ENCODE measurements at regions not wholly inside any gene's neighbourhood (a gene's known extent, or its start where the extent isn't known, plus 50 kb on each side); places are given as distances from the start of the nearest gene placed in this dataset.
"Not testable (repeated sequence)": the region's sequence is repeated elsewhere in the genome, so short reads cannot be mapped to it uniquely, and the experiment has no call there.

GRCh38 chr2:184057910-184058309 is 540.4 kb upstream of the ZNF804A start:
- Histone ChIP-seq H3K9me3 (no peaks in the 10 kb centered on the region), H3K4me3 (no peak overlapping the region), H3K27ac (no peak overlapping the region), H3K4me1 (no peaks in the 10 kb centered on the region), H3K36me3 (no peaks in the 10 kb centered on the region), H3K27me3 (no peaks in the 10 kb centered on the region)
- TF ChIP-seq, protein P1, sequence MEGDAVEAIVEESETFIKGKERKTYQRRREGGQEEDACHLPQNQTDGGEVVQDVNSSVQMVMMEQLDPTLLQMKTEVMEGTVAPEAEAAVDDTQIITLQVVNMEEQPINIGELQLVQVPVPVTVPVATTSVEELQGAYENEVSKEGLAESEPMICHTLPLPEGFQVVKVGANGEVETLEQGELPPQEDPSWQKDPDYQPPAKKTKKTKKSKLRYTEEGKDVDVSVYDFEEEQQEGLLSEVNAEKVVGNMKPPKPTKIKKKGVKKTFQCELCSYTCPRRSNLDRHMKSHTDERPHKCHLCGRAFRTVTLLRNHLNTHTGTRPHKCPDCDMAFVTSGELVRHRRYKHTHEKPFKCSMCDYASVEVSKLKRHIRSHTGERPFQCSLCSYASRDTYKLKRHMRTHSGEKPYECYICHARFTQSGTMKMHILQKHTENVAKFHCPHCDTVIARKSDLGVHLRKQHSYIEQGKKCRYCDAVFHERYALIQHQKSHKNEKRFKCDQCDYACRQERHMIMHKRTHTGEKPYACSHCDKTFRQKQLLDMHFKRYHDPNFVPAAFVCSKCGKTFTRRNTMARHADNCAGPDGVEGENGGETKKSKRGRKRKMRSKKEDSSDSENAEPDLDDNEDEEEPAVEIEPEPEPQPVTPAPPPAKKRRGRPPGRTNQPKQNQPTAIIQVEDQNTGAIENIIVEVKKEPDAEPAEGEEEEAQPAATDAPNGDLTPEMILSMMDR (IDR thresholded peaks at IDR 0.05): no peak
- TF ChIP-seq POLR2A (IDR thresholded peaks at IDR 0.05) (no peak), POLR2AphosphoS5 (IDR thresholded peaks at IDR 0.05; ENCODE audit: insufficient read depth in 1 of 2, low read depth in 1 of 2) (no peak)
- intact Hi-C loops (cut with DNase I): no loop called here
- DNase-seq (ENCODE audit: extremely low spot score in 2 of 2): no peak

DNA sequence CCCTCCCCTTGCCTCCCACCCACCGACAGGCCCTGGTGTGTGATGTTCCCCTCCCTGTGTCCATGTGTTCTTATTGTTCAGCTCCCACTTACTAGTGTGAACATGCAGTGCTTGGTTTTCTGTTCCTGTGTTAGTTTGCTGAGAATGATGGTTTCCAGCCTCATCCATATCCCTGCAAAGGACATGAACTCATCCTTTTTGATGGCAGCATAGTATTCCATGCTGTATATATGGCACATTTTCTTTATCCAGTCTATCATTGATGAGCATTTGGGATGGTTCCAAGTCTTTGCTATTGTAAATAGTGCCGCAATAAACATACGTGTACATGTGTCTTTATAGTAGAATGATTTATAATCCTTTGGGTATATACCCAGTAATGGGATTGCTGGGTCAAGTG is 538.1 kb upstream of the ZNF804A start:
- H3K27me3 ChIP-seq; intact Hi-C loops (cut with DNase I); H3K9me3 ChIP-seq; H3K36me3 ChIP-seq; H3K4me1 ChIP-seq; H3K4me3 ChIP-seq; DNase-seq (ENCODE audit: extremely low spot score in 2 of 2); H3K27ac ChIP-seq: not testable (repeated sequence)

DNA sequence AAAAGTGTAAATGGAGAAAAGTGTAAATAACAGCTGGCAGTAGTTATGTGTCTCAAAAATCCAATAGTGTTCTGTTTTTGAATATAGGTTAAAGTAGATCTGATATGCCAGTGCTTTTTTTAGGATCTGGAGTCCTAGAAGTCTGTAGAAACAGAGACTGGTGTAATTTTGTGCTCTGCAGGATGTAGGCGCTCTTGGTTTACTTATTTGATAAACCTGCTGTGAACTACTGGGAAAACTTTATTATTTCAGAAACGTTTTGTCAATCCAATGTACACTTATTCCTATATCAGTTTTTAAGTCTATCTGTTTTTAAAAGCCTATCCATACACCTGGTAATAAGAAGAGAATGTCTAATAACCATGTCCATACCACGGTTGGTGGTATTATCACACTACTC is 530.8 kb upstream of the ZNF804A start:
- no peak overlapping the region for H3K4me3 ChIP-seq
- H3K36me3 ChIP-seq: no peaks in the 10 kb centered on the region
- DNase-seq (ENCODE audit: extremely low spot score in 2 of 2): no peak
- no peak overlapping the region for H3K27ac ChIP-seq
- no peaks in the 10 kb centered on the region for H3K9me3 ChIP-seq
- H3K4me1 ChIP-seq: no peaks in the 10 kb centered on the region
- H3K27me3 ChIP-seq: no peaks in the 10 kb centered on the region
- intact Hi-C loops (cut with DNase I): no loop called here
- no peak for TF ChIP-seq POLR2A (IDR thresholded peaks at IDR 0.05)

DNA sequence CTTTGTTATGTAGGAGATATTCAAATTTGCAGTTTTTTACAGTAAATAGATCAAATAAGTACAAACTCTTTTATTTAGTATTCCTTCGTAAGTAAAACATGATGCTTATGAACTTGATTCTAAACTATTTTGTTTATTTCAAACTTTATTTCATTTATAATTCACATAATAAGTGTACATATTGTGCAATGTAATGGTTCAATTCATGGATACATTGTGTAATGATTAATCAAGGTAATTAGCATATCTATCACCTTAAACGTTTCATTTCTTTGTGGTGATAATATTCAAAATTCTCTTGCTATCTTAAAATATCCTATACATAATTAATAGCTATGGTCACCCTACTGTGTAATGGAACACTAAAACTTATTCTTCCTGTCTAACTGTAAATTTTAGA is 525.9 kb upstream of the ZNF804A start:
- Histone ChIP-seq H3K9me3 (no peaks in the 10 kb centered on the region), H3K27me3 (no peaks in the 10 kb centered on the region), H3K36me3 (no peaks in the 10 kb centered on the region), H3K27ac (no peak overlapping the region), H3K4me1 (no peaks in the 10 kb centered on the region), H3K4me3 (no peak overlapping the region)
- intact Hi-C loops (cut with DNase I): no loop called here
- TF ChIP-seq POLR2AphosphoS5 (IDR thresholded peaks at IDR 0.05; ENCODE audit: insufficient read depth in 1 of 2, low read depth in 1 of 2): no peak
- TF ChIP-seq, protein P1 (IDR thresholded peaks at IDR 0.05): no peak
- no peak for TF ChIP-seq POLR2A (IDR thresholded peaks at IDR 0.05)
- DNase-seq (ENCODE audit: extremely low spot score in 2 of 2): no peak

DNA sequence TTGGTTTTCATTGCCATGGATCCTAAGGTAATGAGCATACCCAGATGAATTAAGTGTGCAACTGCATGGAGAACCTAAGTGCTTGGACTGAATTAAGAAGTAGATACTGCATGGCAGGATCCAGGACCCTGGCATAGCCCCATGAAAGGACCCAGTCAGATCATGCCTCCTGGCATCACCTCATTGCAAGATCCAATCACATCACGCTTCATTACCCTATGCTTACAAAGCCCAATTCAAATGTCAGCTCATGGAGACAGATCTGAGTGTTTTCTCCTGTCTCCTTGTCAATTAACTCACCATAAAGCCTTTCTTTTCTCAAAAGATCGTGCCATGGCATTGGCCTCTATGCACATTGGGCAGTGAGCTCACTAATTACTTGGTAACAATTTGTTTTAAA is 519.8 kb upstream of the ZNF804A start:
- Histone ChIP-seq H3K27ac (no peak overlapping the region), H3K9me3 (no peaks in the 10 kb centered on the region), H3K36me3 (no peaks in the 10 kb centered on the region), H3K4me1 (no peaks in the 10 kb centered on the region), H3K4me3 (no peak overlapping the region), H3K27me3 (no peaks in the 10 kb centered on the region)
- intact Hi-C loops (cut with DNase I): no loop called here
- TF ChIP-seq POLR2A (IDR thresholded peaks at IDR 0.05) (no peak), POLR2AphosphoS5 (IDR thresholded peaks at IDR 0.05; ENCODE audit: insufficient read depth in 1 of 2, low read depth in 1 of 2) (no peak)
- TF ChIP-seq, protein P1 (IDR thresholded peaks at IDR 0.05): no peak
- no peak for DNase-seq (ENCODE audit: extremely low spot score in 2 of 2)

DNA sequence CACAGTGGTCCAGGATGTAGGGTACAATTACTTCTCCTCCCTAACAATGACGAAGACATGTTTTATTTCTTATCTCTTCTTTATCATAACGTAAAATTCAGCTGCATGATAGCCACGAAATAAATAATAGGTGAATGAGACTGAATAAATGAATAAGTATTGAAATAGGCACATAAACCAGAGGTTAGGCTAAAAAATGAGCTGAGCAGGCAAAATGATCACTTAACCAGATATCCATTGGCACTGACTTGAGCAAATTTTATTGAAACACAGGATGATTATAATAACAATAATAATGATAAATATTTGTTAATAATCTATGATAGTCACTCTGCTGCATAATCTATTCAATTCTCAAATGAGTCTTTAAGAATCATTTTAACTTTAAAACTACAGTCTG is 506.9 kb upstream of the ZNF804A start:
- intact Hi-C loops (cut with DNase I): no loop called here
- no peak for DNase-seq (ENCODE audit: extremely low spot score in 2 of 2)
- Histone ChIP-seq H3K36me3 (no peaks in the 10 kb centered on the region), H3K27me3 (no peaks in the 10 kb centered on the region), H3K27ac (no peak overlapping the region), H3K4me1 (no peaks in the 10 kb centered on the region), H3K9me3 (no peaks in the 10 kb centered on the region), H3K4me3 (no peak overlapping the region)
- TF ChIP-seq POLR2AphosphoS5 (IDR thresholded peaks at IDR 0.05; ENCODE audit: insufficient read depth in 1 of 2, low read depth in 1 of 2) (no peak), POLR2A (IDR thresholded peaks at IDR 0.05) (no peak)
- TF ChIP-seq, protein P1 (IDR thresholded peaks at IDR 0.05): no peak

All from vagina (tissue), 2 donors.